Right lobe of liver (tissue), 6 donors: ENCODE measurements at regions not wholly inside any gene's neighbourhood (a gene's known extent, or its start where the extent isn't known, plus 50 kb on each side); places are given as distances from the start of the nearest gene placed in this dataset.

ENCODE experiments used
- ATAC-seq, 4 donors: fragments of 200-7000 bp; cut with Tn5 transposase; one replicate each; pipeline ENCODE4 v1.9.1; 2020; ENCODE audit warnings: mild to moderate bottlenecking in 4 of 4, moderate library complexity in 4 of 4
- DNase-seq, 3 donors: peaks; one replicate each; pipeline ENCODE4 v3.0.0-alpha.2; 2020
- H3K27ac ChIP-seq, 3 donors: fragments of 200-600 bp; one replicate each; pipeline ENCODE4 v1.8.0; 2022
- H3K27me3 ChIP-seq, 2 donors: fragments of 200-600 bp; one replicate each; pipeline ENCODE4 v1.8.0; 2022
- H3K36me3 ChIP-seq, 4 donors: fragments of 200-600 bp; sonication (generic) in 1 of 4; one replicate each; pipeline versions ENCODE4 v1.5.1 to v1.8.0; 2017 to 2022; ENCODE audit warnings: control low read depth in 1 of 4
- H3K4me1 ChIP-seq, 4 donors: fragments of 200-600 bp; sonication (generic) in 1 of 4; one replicate each; pipeline versions ENCODE4 v1.5.1 to v1.8.0; 2017 to 2022; ENCODE audit warnings: control low read depth in 1 of 4
- H3K4me3 ChIP-seq, 3 donors: fragments of 200-600 bp; one replicate each; pipeline ENCODE4 v1.8.0; 2022
- H3K9me3 ChIP-seq, 4 donors: fragments of 200-600 bp; sonication (generic) in 1 of 4; one replicate each; pipeline versions ENCODE4 v1.5.1 to v1.8.0; 2017 to 2022; ENCODE audit warnings: control low read depth in 1 of 4
- CTCF ChIP-seq, 4 donors: fragments of 200-600 bp in 3 of 4; fragments of 450-650 bp in 1 of 4; IDR thresholded peaks; one replicate each; pipeline versions ENCODE4 v1.5.1 to v1.8.0; 2016 to 2022; ENCODE audit warnings: antibody characterized with exemption in 4 of 4, mild to moderate bottlenecking in 2 of 4
- POLR2A ChIP-seq: fragments of 450-650 bp; IDR thresholded peaks from one replicate; pipeline ENCODE4 v1.6.1; 2017; ENCODE audit warnings: antibody characterized with exemption, mild to moderate bottlenecking
- WGBS: methylation state at CpG from one replicate; pipeline ENCODE4 v1.1.6; 2018; ENCODE audit warnings: low coverage, low lambda C conversion rate; ENCODE audit not compliant: insufficient coverage; ENCODE audit errors: missing lambda C conversion rate; 5-methylcytosine and 5-hydroxymethylcytosine counted together
- intact Hi-C, 2 donors: fragments of 100-400 bp; cut with DNase I; formaldehyde crosslinking; loops; one replicate each; pipeline versions ENCODE4 v1.11.2 to v1.14.1; 2022
- donor health status: DM: no; HTN: yes; CAD: no.
- donor health status: DM: no; HTN: no; CAD: no.
- donor health status: DM: no; HTN: no; CAD: no.
- donor health status: DM: no; HTN: yes; CAD: no.
- donor health status: DM: no; HTN: yes; CAD: no.

GRCh38 chr4:149987330-149988086 lies 90.7 kb upstream of the DCLK2 start:
- intact Hi-C loops = no loop called here
- WGBS = 67% methylated on average over 4 of the region's 4 CpGs
- Histone ChIP-seq H3K4me1 (no peaks in the 10 kb centered on the region), H3K4me3 (no peak overlapping the region), H3K27ac (no peak overlapping the region), H3K27me3 (no peaks in the 10 kb centered on the region), H3K9me3 (no peaks in the 10 kb centered on the region), H3K36me3 (no peaks in the 10 kb centered on the region)
- TF ChIP-seq CTCF (IDR thresholded peaks at IDR 0.05) = no peak
- TF ChIP-seq POLR2A = no peak
- DNase-seq (no peak), ATAC-seq (peak in 2 of 4 donors; percentile 30 to 31)

- Histone ChIP-seq H3K9me3 (no peaks in the 10 kb centered on the region), H3K4me1 (no peaks in the 10 kb centered on the region), H3K4me3 (no peak overlapping the region), H3K36me3 (no peaks in the 10 kb centered on the region), H3K27me3 (no peaks in the 10 kb centered on the region), H3K27ac (no peak overlapping the region)
- no peak for ATAC-seq
- TF ChIP-seq CTCF (IDR thresholded peaks at IDR 0.05) (no peak), POLR2A (no peak)
- no peak for DNase-seq
- intact Hi-C loops = no loop called here
- 58% methylated on average over 1 of the region's 1 CpG for WGBS
Measured at GRCh38 chr4:149988087-149988410, 90.2 kb upstream of the DCLK2 start.

DNA sequence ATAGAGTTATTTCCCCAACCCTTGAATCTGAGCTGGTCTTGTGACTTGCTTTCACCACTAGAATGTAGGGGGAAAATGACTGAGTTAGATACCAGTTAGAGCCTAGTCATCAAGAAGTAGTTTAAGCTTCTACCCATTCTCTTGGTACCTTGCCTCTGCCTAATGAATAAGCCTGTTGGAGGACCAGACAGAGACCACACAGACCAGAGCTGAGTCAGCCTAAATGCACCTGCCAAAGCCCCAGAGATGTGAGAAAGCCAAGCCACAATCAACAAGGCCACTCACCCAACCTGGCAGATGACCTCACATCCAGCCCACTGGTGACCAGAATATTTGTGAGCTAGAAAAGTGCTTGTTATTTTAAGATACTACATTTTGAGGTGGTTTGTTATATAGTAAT lies 85.2 kb upstream of the DCLK2 start:
- no peaks in the 10 kb centered on the region for H3K27me3 ChIP-seq
- H3K9me3 ChIP-seq = no peaks in the 10 kb centered on the region
- no peaks in the 10 kb centered on the region for H3K36me3 ChIP-seq
- no peak overlapping the region for H3K27ac ChIP-seq
- intact Hi-C loops = loop anchor here in 1 of 2 donors (10.0 kb wide), 1 partner anchor 252 kb away; no protein-coding TSS in a partner anchor
- ATAC-seq = no peak
- no peak for TF ChIP-seq POLR2A
- TF ChIP-seq CTCF (IDR thresholded peaks at IDR 0.05) = no peak
- no peak overlapping the region for H3K4me3 ChIP-seq
- H3K4me1 ChIP-seq = peaks cover 0 to 3% (median 0%) of the 10 kb centered on the region in 4 donors
- no peak for DNase-seq

- TF ChIP-seq POLR2A (no peak), CTCF (IDR thresholded peaks at IDR 0.05) (no peak)
- 40% methylated on average over 1 of the region's 1 CpG for WGBS
- intact Hi-C loops = loop anchor here in 1 of 2 donors (10.0 kb wide), 1 partner anchor 250 kb away; no protein-coding TSS in a partner anchor
Measured at GRCh38 chr4:149995134-149995756, 83.0 kb upstream of the DCLK2 start.

More at GRCh38 chr4:149995134-149995756, 83.0 kb upstream of the DCLK2 start:
- no peak overlapping the region for H3K4me3 ChIP-seq
- DNase-seq (no peak), ATAC-seq (no peak)
- no peaks in the 10 kb centered on the region for H3K9me3 ChIP-seq
- H3K27ac ChIP-seq = no peak overlapping the region
- H3K36me3 ChIP-seq = no peaks in the 10 kb centered on the region
- H3K4me1 ChIP-seq = peaks cover 0 to 8% (median 0%) of the 10 kb centered on the region in 4 donors
- H3K27me3 ChIP-seq = no peaks in the 10 kb centered on the region
